IPS DF 6.9 (cell line): ENCODE measurements at regions not wholly inside any gene's neighbourhood (a gene's known extent, or its start where the extent isn't known, plus 50 kb on each side); places are given as distances from the start of the nearest gene placed in this dataset.
"Not testable (repeated sequence)": the region's sequence is repeated elsewhere in the genome, so short reads cannot be mapped to it uniquely, and the experiment has no call there.

Experiments used
- DNase-seq: peaks from one replicate; pipeline ENCODE4 v3.0.0-alpha.2; 2013; ENCODE audit warnings: low read depth, low spot score
- H3K27ac ChIP-seq: one replicate; pipeline ENCODE4 v1.5.1; 2013; ENCODE audit warnings: low read length, control low read depth
- H3K27me3 ChIP-seq: 2 replicates; pipeline ENCODE4 v1.6.1; 2013; ENCODE audit warnings: mild to moderate bottlenecking, low read length; ENCODE audit not compliant: control insufficient read depth, insufficient read depth
- H3K36me3 ChIP-seq: 2 replicates; pipeline ENCODE4 v1.6.1; 2013; ENCODE audit warnings: low read length; ENCODE audit not compliant: control insufficient read depth, insufficient read depth
- H3K4me1 ChIP-seq: 2 replicates; pipeline ENCODE4 v1.6.1; 2013; ENCODE audit warnings: low read length; ENCODE audit not compliant: control insufficient read depth, insufficient read depth
- H3K4me3 ChIP-seq: 2 replicates; pipeline ENCODE4 v1.5.1; 2013; ENCODE audit warnings: mild to moderate bottlenecking, low read length
- H3K9me3 ChIP-seq: 2 replicates; pipeline ENCODE4 v1.6.1; 2013; ENCODE audit warnings: low read length, inconsistent platforms; ENCODE audit not compliant: control insufficient read depth, insufficient read depth
- WGBS: extraction: QIAGEN DNeasy Blood & Tissue Kit; methylation state at CpG from one replicate; pipeline ENCODE4 v1.1.7; 2013; ENCODE audit warnings: mixed read lengths, missing lambda C conversion rate; ENCODE audit not compliant: insufficient read length, insufficient coverage; 5-methylcytosine and 5-hydroxymethylcytosine counted together

DNA sequence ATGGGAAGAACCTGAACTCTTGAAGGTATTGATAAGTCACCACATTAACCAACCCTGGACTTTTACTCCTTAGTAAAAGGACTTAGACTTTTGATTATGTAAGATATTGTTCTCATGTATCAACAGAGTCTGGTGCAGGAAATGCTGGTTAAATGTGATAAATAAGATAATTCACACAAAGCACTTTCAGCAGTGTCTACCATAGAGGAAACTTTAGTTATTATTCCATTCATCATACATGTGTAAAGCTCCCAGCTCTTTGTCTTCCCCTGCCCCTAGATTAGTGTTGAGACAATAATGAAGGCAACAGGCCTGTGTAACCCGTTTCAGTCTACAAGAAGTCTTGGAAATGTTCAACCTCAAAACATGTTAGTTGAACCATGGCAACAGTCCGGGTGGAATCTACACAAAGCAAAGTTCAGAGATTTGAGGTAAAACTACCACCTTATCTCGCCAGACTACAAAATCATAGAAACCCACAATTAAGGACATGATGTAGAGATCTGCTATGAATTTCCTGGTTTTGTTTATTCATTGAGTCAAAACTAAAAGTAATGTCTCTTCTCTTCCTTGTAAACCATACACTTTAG, 109.9 kb upstream of the ADO start:
- no peak overlapping the region for H3K4me3 ChIP-seq
- no peak overlapping the region for H3K27ac ChIP-seq
- H3K36me3 ChIP-seq: no peaks in the 10 kb centered on the region

DNA sequence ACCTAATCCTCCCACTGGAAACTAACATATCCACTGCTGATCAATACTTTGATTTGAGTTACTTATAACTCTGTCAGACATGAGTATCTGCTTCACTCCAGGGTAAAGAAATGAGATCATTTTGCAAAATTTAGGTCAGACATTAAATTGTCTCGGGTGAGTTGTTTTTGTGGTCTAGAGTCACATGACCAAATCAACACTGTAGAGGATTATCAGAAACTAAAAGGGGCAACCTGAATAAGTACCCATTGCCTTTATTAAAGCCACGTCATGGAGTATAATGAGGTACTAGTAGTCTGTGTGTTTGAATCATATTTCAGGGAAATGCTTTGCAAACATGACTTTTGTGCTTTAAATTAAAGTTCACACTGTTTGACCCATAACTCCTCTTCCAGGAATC, 107.7 kb upstream of the ADO start:
- Histone ChIP-seq H3K4me1 (peaks cover 1% of the 10 kb centered on the region; the same call in 1 of the 2 replicates), H3K27me3 (no peaks in the 10 kb centered on the region), H3K36me3 (no peaks in the 10 kb centered on the region), H3K4me3 (no peak overlapping the region), H3K27ac (no peak overlapping the region), H3K9me3 (no peaks in the 10 kb centered on the region)
- no peak for DNase-seq
- no CpG with 5 or more reads among the region's 2 CpGs for WGBS

More for the DNA sequence above, 109.9 kb upstream of the ADO start:
- no peak for DNase-seq
- H3K9me3 ChIP-seq: no peaks in the 10 kb centered on the region
- H3K4me1 ChIP-seq: peaks cover 3% of the 10 kb centered on the region; the same call in 1 of the 2 replicates
- no CpG with 5 or more reads among the region's 3 CpGs for WGBS
- no peaks in the 10 kb centered on the region for H3K27me3 ChIP-seq

DNA sequence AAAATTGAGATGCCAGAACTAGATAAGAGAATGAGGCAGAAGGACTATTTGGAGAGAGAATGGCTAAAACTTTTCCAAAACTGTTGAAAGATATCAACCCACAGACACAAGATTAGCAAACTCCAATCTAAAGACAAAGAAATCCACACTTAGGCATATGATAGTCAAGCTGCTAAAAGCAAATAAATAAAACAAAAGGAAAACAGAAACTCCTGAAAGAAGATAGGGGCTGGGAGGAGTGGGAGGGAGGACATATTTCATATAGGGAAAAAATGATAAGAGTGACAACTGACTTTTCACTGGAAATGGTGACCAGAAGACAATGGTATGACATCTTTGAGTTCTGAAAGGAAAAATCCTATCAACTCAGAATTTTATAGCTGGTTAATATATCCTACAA, 105.4 kb upstream of the ADO start:
- no peaks in the 10 kb centered on the region for H3K27me3 ChIP-seq
- no peak overlapping the region for H3K27ac ChIP-seq
- H3K36me3 ChIP-seq: no peaks in the 10 kb centered on the region
- no peaks in the 10 kb centered on the region for H3K4me1 ChIP-seq
- H3K9me3 ChIP-seq: no peaks in the 10 kb centered on the region
- DNase-seq: no peak
- no peak overlapping the region for H3K4me3 ChIP-seq

DNA sequence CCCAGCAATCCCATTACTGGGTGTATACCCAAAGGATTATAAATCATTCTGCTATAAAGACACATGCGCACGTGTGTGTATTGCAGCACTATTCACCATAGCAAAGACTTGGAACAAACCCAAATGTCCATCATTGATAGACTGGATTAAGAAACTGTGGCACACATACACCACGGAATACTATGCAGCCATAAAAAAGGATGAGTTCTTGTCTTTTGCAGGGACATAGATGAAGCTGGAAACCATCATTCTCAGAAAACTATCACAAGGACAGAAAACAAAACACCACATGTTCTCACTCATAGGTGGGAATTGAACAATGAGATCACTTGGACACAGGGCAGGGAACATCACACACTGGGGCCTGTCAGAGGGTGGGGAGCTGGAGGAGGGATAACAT, 100.4 kb upstream of the ADO start:
- not testable (repeated sequence) for H3K36me3 ChIP-seq, DNase-seq, H3K27ac ChIP-seq, H3K27me3 ChIP-seq, H3K4me1 ChIP-seq, H3K4me3 ChIP-seq, H3K9me3 ChIP-seq
- whole genome bisulfite sequencing: no CpG with 5 or more reads among the region's 3 CpGs

- Histone ChIP-seq H3K4me3 (no peak overlapping the region), H3K9me3 (no peaks in the 10 kb centered on the region), H3K27ac (no peak overlapping the region), H3K4me1 (no peaks in the 10 kb centered on the region), H3K36me3 (no peaks in the 10 kb centered on the region), H3K27me3 (no peaks in the 10 kb centered on the region)
- no CpG with 5 or more reads among the region's 2 CpGs for WGBS
- no peak for DNase-seq
These were observed 98.7 kb upstream of the ADO start for GRCh38 chr10:62705789-62706188.

DNA sequence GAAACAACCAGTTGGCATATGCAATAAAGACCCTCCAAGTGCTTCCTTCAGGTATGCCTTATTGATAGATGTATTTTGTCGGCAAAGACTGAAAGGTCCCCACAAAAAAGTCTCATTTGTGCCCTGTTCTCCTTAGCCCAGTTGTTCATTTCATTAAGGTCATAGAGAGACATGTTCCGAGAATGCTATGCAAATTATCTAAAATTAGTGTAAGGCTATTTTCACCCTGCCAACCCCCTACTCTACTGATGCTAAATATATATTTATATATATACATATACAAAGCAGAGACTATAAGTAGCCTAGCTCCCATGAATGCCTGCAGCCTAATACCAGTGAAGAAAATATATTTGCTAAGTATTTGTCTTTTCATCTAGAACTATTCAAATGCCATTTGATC, 96.7 kb upstream of the ADO start:
- Histone ChIP-seq H3K9me3 (no peaks in the 10 kb centered on the region), H3K36me3 (no peaks in the 10 kb centered on the region), H3K27ac (no peak overlapping the region), H3K4me1 (no peaks in the 10 kb centered on the region), H3K4me3 (no peak overlapping the region), H3K27me3 (no peaks in the 10 kb centered on the region)
- no peak for DNase-seq
- WGBS: no CpG with 5 or more reads among the region's 2 CpGs

DNA sequence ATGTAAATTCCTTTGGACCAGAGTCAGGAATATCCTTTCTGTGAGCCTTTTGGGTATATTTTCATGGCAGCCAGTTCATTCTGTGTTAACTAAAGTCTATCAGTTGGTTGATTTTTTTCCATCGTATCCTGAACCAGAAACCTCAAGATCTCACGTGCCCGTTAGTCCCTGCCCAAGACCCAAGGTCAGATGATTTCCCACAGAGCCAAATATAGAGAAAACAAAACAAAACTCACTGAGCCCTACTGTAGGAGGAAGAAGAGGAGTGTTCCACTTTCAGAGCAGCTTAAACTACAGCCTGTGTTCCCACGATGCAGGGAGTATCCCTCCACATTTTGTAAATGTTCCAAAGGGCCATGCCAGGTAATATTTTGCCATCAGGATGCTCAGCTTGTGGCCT, 96.0 kb upstream of the ADO start:
- no peaks in the 10 kb centered on the region for H3K9me3 ChIP-seq
- H3K27ac ChIP-seq: no peak overlapping the region

DNA sequence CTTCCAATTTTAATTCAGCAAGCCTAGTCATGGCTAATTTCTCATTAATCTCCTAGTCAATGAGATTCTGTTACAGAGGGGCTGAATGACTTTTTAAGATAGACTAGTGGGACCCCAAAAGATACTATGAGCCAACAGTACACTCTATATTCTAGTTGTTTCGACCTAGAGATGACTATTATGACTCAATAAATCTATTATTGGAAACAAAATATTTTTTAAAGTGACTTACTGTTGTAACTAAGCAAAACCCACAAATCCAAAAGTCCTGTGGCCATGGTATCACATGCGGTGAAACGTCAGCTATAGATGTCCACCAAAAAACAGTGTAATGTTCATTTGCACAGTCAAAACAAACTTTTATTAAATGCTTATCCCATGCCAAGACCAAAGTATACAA, 95.3 kb upstream of the ADO start:
- H3K27ac ChIP-seq: no peak overlapping the region
- no peaks in the 10 kb centered on the region for H3K36me3 ChIP-seq
- H3K9me3 ChIP-seq: no peaks in the 10 kb centered on the region
- no peak overlapping the region for H3K4me3 ChIP-seq
- DNase-seq: no peak
- H3K4me1 ChIP-seq: no peaks in the 10 kb centered on the region
- H3K27me3 ChIP-seq: no peaks in the 10 kb centered on the region
- no CpG with 5 or more reads among the region's 3 CpGs for WGBS

More for the DNA sequence above, 96.0 kb upstream of the ADO start:
- Histone ChIP-seq H3K4me1 (no peaks in the 10 kb centered on the region), H3K27me3 (no peaks in the 10 kb centered on the region), H3K4me3 (no peak overlapping the region), H3K36me3 (no peaks in the 10 kb centered on the region)
- DNase-seq: no peak
- WGBS: no CpG with 5 or more reads among the region's 4 CpGs

DNA sequence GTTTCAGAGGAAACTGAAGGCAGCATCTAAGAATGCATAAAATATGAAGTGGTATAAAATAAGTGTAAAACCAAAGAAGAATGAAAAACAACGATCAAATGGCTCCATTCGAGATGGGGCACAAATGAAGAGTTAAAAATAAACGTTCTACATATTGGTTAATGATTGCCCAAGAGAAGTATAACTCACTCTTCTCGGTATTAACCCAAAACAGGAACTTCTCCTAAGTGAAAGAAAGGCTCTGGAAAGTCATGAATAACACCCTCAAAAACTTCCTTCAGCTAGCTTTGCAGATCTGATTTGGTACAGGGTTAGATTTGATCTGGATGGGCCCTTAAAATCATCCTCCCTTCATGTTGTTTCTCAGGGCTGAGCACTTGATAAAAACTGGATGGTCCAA, 94.3 kb upstream of the ADO start:
- Histone ChIP-seq H3K27ac (no peak overlapping the region), H3K4me3 (no peak overlapping the region)

DNA sequence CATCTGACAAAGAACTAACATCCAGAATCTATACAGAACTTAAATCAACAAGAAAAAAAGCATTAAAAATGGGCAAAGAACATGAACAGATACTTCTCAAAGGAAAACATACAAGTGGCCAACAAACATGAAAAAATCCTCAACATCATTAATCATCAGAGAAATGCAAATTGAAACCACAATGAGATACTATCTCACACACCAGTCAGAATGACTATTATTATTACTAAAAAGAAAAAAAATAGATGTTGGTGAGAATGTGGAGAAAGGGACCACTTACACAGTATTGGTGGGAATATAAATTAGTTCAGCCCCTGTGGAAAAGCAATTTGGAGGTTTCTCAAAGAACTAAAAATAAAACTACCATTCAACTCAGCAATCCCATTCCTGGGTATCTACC, 89.1 kb upstream of the ADO start:
- H3K9me3 ChIP-seq: no peaks in the 10 kb centered on the region
- H3K27me3 ChIP-seq: no peaks in the 10 kb centered on the region
- H3K4me1 ChIP-seq: no peaks in the 10 kb centered on the region
- H3K36me3 ChIP-seq: no peaks in the 10 kb centered on the region
- no peak for DNase-seq
- no peak overlapping the region for H3K4me3 ChIP-seq
- H3K27ac ChIP-seq: no peak overlapping the region

More for the DNA sequence above, 94.3 kb upstream of the ADO start:
- no peak for DNase-seq
- H3K9me3 ChIP-seq: no peaks in the 10 kb centered on the region
- no CpG with 5 or more reads among the region's 4 CpGs for WGBS
- no peaks in the 10 kb centered on the region for H3K27me3 ChIP-seq
- H3K4me1 ChIP-seq: no peaks in the 10 kb centered on the region
- no peaks in the 10 kb centered on the region for H3K36me3 ChIP-seq

- no peaks in the 10 kb centered on the region for H3K9me3 ChIP-seq
- no peak overlapping the region for H3K4me3 ChIP-seq
- no peaks in the 10 kb centered on the region; the same call in 1 of the 2 replicates for H3K27me3 ChIP-seq
- no peaks in the 10 kb centered on the region for H3K4me1 ChIP-seq
- no peaks in the 10 kb centered on the region for H3K36me3 ChIP-seq
- no peak overlapping the region for H3K27ac ChIP-seq
- no CpG with 5 or more reads among the region's 5 CpGs for WGBS
- no peak for DNase-seq
These were observed 85.9 kb upstream of the ADO start for GRCh38 chr10:62718585-62718984.
